MG63 (cell line): ENCODE measurements at regions not wholly inside any gene's neighbourhood (a gene's known extent, or its start where the extent isn't known, plus 50 kb on each side); places are given as distances from the start of the nearest gene placed in this dataset.
A peak's percentile ranks its signal among the peaks of the same experiment; 100 is the strongest.

ENCODE experiments used
- DNase-seq: peaks from one replicate; pipeline ENCODE4 v3.0.0-alpha.2; 2020
- H3K27me3 ChIP-seq: fragments of 250-450 bp; sonication (Bioruptor Pico); 2 replicates; pipeline ENCODE4 v1.5.1; 2020; ENCODE audit warnings: mild to moderate bottlenecking, moderate library complexity
- H3K36me3 ChIP-seq: fragments of 250-450 bp; sonication (Bioruptor Pico); 2 replicates; pipeline ENCODE4 v1.5.1; 2020; ENCODE audit warnings: mild to moderate bottlenecking, moderate library complexity
- H3K4me3 ChIP-seq: fragments of 250-450 bp; sonication (Bioruptor Pico); 2 replicates; pipeline ENCODE4 v1.5.1; 2020; ENCODE audit warnings: mild to moderate bottlenecking, moderate library complexity
- H3K9me3 ChIP-seq: fragments of 250-450 bp; sonication (Bioruptor Pico); 2 replicates; pipeline ENCODE4 v1.5.1; 2020; ENCODE audit warnings: mild to moderate bottlenecking, moderate library complexity

DNA sequence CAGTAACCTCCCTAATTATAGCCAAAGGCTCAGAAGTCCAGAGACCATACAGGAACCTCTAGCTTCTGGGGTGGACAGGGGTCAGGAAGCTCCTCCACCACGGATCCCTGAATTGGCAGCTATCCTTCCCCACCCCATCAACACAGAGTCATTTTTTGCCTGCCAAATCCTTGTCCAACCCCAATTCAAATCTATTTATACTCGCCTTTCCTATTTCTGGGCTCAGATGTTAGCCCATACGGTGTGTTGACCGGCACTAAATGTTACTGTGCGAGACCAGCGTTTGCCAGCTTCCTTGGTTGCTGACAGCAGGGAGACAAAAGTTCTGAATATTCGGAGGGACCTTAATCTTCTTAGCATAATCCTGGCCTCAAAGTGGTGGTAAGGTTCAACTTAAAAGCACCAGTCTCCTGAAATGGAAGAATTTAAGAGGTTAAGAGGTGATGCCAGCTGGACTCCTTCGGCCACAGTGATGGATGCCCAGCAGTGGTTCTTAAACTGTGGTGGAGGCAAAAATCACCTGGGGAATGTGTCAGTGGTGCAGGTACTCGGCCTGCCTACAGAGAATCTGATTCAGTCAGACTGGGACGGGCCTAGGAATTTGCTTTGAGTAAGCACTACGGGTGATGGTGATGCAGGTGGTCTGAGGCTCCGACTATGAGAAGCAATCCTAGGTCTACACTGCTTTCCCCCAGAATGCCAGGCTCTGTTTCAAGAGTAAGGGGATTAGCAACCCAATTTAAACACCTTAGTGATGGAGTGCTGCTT, 204.8 kb upstream of the MEF2C start:
- DNase-seq = peak; percentile 6
- Histone ChIP-seq H3K4me3 (no peak overlapping the region), H3K9me3 (no peaks in the 10 kb centered on the region), H3K27me3 (no peaks in the 10 kb centered on the region), H3K36me3 (no peaks in the 10 kb centered on the region)

DNA sequence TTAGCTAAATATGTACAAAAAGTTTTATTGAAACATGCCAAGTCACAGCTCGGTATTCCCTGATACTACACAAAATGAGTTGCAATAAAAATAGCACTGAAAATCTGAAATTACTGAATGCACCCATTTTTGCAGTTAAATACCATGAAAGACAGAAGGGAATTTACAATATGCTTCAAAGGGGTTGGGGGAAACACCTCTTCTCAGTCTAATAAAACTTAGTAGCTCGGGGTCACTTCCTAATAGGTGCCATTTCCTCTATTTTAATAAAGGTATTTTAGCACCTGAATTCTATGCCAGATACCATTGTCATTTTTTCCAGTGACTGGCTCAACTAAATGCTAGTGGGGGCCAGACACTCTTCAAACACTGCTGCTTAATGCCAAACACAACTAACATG, 204.1 kb upstream of the MEF2C start:
- Histone ChIP-seq H3K9me3 (no peaks in the 10 kb centered on the region), H3K4me3 (no peak overlapping the region), H3K36me3 (no peaks in the 10 kb centered on the region), H3K27me3 (no peaks in the 10 kb centered on the region)
- DNase-seq = no peak

DNA sequence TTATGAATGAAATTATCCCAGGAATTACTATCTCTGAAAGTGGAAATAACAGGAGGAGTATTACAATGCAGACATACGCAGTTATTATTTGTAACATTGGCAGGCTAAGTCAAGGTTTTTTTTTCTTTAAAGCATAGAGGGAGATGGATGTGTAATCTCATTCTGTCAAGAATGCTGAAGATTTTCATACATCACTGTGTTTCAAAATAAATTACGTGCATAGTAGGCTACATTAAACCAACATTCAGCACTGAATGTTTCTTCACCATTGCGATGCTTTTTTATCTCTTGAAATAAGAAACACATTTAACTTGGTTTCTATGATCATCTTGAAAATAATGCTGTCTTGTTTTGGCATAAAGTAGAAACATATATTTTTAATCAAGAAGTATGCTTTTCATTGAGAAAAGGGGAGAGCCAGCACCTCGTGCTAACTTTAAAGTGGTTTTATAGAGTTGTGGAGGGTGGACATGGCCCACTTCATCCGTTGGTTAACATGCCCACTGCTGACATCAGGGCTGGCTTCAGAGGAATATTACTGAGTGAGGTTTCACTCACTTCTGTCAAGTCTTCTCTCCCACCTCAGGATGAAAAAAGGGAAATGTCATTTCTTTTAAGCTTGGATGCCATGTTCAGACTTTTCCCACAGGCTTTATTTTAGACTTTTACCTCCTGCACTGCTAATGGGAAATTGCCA, 203.6 kb upstream of the MEF2C start:
- Histone ChIP-seq H3K9me3 (no peaks in the 10 kb centered on the region), H3K36me3 (no peaks in the 10 kb centered on the region), H3K27me3 (no peaks in the 10 kb centered on the region), H3K4me3 (no peak overlapping the region)
- DNase-seq = no peak

DNA sequence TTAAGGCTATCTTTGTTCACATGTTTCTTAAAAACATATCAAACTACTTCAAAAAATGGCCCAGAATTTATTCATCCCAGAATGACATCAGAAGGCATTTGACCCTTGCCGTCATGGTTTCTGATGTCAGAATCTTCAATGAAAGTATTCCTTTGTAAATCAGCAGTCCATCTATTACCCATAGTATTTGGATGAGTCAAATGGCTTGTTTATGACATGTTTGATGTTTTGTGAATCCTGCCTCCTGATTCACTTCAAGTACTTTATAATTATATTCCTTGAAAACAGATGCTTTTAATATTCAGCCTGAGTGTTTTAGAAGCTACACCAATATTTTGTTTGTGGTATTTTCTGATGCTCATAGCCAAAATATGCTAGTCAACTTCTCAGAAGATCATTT, 200.8 kb upstream of the MEF2C start:
- Histone ChIP-seq H3K36me3 (no peaks in the 10 kb centered on the region), H3K9me3 (no peaks in the 10 kb centered on the region), H3K27me3 (no peaks in the 10 kb centered on the region), H3K4me3 (no peak overlapping the region)
- DNase-seq = no peak

DNA sequence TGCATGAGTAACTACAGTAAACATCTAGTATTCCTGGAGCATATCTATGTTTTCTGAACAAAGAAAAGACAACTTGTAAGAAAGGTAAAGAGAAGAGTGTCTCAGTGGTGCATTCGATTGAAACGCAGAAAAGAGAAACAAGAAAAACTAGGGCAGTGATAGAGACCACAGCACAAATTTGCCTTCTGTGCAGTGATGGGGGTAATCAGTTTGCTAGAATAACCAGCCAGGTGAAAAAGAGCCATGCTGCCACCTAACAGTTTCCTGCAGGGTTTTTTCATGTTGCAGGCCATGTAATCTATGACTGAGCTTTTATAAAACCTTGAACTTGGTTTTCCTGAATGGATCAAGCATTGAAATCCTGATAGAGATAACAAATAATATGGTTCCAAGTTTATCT, 198.4 kb upstream of the MEF2C start:
- H3K27me3 ChIP-seq = no peaks in the 10 kb centered on the region
- no peak for DNase-seq
- H3K4me3 ChIP-seq = no peak overlapping the region
- H3K9me3 ChIP-seq = no peaks in the 10 kb centered on the region
- no peaks in the 10 kb centered on the region for H3K36me3 ChIP-seq

DNA sequence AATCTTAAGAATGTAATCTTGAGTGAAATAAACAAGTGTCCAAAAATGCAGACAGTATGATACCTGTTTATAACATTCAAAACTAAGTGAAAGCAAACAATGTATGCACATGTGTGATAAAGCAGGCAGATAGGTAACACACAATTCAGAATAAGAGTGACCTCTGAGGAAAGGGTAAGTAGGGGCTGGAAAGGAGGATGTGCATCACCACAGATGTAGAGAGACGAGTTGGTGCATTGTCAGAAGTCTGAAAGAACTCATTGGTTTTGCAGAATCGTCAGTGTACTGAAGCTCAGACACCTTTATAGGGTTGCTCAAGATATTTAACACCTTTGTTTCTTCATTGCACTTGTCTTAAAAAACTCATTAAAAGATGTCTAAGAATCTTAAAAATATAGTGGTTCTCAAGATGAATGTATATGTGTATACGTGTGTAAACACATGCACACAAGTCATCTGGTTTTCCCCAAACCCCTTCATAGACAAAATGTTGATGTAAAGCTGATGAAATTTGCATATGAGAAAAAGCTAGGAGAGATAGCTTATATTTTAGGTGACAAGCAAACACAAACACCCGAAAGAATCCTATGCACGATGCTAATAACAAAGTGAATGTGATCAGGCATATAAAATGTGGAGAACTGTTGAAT, 197.6 kb upstream of the MEF2C start:
- DNase-seq = no peak
- H3K4me3 ChIP-seq = no peak overlapping the region
- no peaks in the 10 kb centered on the region for H3K36me3 ChIP-seq
- no peaks in the 10 kb centered on the region for H3K9me3 ChIP-seq
- no peaks in the 10 kb centered on the region for H3K27me3 ChIP-seq

DNA sequence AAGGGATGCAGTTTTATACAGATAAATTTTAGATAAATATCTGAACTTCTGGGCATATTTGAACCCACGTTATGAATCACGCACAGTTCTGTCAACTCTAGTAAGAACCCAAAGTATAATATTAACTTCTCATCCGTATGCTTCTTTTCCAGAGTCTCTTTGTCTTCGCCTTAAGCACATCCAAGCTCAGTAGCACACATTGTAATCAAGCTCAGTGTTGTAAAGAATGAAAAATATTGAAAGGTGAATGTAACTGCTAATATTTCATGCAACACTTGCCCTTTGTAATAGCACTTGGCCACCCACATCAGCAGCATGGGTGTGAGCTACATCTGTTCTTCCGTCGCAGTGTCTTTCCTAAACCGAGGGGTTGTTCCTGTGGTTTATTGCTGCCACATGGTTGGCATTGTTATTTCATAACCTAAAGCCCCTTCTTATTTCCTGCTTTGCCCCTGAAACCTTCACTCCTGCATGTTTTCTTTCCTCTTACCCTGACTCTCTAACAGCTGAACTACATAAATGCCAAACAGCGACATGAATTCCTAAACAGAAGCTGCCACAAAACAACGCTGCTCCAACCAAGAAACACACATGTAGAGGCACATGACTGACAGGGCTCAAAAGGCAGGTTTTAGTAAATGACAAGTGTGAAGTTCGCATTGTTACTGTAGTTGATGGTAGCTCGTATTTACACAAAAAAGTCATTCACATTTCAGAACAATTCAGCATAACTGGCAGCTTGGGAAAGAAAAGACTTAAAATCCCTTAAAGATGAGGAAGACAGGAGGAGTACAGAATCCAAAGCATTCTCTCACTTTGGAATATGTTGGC, 190.1 kb upstream of the MEF2C start:
- H3K4me3 ChIP-seq = no peak overlapping the region
- H3K27me3 ChIP-seq = no peaks in the 10 kb centered on the region
- no peaks in the 10 kb centered on the region for H3K9me3 ChIP-seq
- H3K36me3 ChIP-seq = no peaks in the 10 kb centered on the region
- DNase-seq = no peak

DNA sequence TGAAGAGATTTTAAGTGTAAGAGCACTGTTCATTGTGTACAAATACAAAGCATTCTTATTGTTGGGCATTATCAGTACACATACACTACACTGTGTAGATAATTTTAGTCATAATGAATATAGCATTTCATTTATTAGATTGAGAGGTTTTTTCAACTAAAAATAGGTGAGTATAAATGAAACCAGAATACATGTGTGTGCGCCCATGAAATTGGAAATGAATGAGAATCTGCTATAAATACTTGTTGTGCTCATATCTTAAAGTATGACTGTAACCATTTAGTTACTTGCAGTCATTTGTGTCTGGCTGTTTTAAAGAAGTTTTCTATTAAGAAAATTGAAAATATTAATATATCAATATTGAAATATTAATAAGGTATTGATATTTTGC, 189.0 kb upstream of the MEF2C start:
- Histone ChIP-seq H3K36me3 (no peaks in the 10 kb centered on the region), H3K27me3 (no peaks in the 10 kb centered on the region), H3K9me3 (no peaks in the 10 kb centered on the region), H3K4me3 (no peak overlapping the region)
- no peak for DNase-seq

DNA sequence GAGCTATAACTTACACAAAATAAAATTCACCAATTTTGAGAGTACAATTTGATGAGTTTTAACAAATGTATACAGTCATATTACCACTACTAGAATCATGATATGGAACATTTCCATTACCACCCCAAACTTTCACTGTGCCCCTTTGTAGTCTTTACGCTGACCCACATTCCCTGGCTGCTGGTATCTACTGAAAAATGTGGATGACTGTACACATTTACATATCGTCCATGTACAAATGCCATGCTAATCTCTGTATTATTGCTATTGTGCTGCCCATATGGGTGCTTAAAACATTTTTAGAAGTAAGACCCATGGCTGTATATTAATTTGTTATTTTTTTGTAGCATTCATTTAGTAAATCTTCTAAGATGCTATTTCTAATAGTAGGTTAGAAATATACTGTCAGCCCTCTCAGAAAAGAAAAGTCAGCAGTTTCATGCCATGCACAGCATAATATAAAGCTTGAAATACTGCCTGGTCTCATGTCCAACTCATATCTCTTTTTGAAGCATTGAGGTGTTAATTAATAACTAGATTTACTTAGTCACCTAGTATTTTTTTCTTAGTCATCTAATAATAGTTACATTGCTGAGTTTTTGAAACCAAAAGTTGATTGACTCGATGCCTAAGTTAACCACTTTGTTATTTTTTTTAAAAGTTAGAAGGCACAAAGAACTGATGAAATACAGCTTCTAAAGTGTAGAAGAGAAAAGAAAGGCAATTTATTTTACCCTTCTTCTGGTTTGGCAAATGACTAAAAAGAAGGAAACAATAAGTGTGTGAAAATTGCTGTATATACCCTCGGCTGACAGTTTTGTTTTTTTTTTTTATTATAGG, 188.3 kb upstream of the MEF2C start:
- Histone ChIP-seq H3K9me3 (no peaks in the 10 kb centered on the region), H3K4me3 (no peak overlapping the region), H3K36me3 (no peaks in the 10 kb centered on the region), H3K27me3 (no peaks in the 10 kb centered on the region)
- DNase-seq = no peak

DNA sequence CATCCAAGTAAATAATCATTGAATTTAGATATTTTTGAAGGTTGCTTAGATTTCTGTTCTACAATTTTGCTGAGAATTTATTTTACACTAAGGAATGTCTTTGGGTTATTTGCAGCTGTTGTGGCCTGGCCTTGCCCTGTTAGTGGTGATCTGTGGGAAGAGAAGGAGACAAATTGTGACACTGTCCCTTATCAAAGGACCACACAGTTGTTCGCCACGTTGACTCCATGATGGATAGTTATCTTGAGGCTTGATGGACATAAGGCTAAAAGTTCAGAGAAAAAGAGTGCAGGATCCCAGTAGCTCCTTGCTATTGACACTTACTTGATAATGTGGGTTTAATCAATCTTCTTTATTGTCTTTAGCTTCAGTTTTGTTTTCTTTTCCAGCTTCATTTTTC, 186.6 kb upstream of the MEF2C start:
- DNase-seq = no peak
- Histone ChIP-seq H3K36me3 (no peaks in the 10 kb centered on the region), H3K9me3 (no peaks in the 10 kb centered on the region), H3K27me3 (no peaks in the 10 kb centered on the region), H3K4me3 (no peak overlapping the region)

DNA sequence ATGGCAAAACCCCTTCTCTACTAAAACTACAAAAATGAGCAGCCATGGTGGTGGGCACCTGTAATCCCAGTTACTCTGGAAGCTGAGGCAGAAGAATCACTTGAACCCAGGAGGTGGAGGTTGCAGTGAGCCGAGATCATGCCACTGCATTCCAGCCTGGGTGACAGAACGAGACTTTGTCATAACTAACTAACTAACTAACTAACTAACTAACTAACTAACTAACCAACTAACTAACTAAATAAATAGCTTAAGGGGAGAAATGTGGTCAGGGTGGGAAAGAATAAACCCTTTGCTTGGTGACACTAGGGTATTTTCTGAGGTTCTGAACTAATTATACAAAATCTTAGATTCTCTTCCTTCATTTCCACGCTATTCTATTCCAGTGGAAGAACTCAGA, 184.4 kb upstream of the MEF2C start:
- Histone ChIP-seq H3K4me3 (no peak overlapping the region), H3K27me3 (no peaks in the 10 kb centered on the region), H3K9me3 (no peaks in the 10 kb centered on the region), H3K36me3 (no peaks in the 10 kb centered on the region)
- no peak for DNase-seq

DNA sequence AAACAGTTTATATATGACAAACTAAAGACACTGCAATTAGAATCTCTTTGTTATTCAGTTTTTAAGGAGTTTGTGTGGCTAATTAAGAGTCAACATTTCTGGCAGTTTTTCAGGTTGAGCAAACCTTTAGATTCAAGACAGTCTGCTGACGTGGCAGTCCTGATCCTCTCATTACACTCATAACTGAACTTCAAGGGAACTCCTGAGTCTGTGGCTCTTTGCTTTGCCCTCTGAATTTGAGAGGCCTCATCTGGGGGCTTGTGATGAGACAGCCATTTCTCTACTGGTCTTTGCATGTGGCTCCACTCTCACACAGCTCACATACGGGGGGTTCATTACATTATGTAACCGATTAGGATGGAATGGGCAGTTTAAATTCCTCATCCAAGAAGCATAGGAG, 182.9 kb upstream of the MEF2C start:
- H3K4me3 ChIP-seq = no peak overlapping the region
- DNase-seq = no peak
- no peaks in the 10 kb centered on the region for H3K27me3 ChIP-seq
- H3K36me3 ChIP-seq = no peaks in the 10 kb centered on the region
- H3K9me3 ChIP-seq = no peaks in the 10 kb centered on the region

DNA sequence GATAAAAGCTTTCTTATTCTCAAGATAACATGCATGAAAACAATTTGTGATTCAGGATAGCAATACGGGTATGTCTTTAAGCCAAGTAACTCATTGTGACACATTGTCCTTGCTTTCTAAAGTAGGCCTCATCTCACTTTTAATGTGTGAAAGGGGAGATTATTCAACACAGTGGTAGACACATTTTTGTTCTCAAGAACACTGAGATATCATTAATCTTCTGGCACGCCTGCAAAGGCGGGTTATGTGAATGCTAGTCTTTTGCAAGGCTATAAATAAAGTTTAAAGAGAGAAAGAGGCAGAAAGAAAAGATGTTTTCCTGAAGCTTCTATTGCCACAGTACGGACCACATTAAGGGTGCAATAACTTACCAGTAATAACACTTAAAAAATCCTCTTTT, 181.8 kb upstream of the MEF2C start:
- no peak overlapping the region for H3K4me3 ChIP-seq
- H3K9me3 ChIP-seq = no peaks in the 10 kb centered on the region
- H3K27me3 ChIP-seq = no peaks in the 10 kb centered on the region
- no peaks in the 10 kb centered on the region for H3K36me3 ChIP-seq
- no peak for DNase-seq

DNA sequence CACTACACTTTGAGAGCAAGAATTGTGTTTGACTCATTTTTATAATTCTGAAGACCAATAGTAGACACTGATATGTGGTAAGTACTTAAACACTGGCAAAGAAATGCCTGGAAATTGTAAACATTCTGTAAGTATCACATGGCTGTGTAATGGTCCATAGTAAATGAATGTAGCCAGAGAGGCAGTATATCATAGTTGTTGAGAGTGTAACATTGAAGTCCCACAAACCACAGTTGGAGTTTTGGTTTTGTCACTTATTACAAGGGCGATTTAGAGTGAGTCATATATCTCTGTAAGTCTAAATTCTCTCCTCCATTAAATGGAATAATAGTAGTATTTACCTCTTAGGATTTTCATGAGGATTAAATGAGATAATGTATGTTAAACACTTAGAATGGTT, 181.1 kb upstream of the MEF2C start:
- H3K4me3 ChIP-seq = no peak overlapping the region
- DNase-seq = no peak
- H3K9me3 ChIP-seq = no peaks in the 10 kb centered on the region

DNA sequence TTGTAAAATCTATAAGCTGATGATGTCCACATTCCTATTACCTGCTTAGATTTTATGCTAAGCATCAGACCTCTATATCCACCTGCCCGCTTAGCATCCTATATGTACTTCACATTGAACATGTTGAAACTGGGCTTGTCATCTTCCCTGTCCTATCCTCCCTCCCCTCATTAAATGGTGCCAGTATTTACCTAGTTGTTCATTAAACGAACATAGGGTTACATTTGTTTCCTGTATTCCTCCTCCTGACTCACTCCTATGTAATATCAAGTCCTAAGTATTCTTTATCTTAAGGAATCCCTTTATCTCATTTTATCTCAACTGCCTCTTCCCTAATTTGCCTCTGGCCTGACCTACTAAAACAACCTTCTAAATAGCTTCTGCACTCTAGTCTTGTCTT, 177.8 kb upstream of the MEF2C start:
- DNase-seq = no peak
- Histone ChIP-seq H3K27me3 (no peaks in the 10 kb centered on the region), H3K9me3 (no peaks in the 10 kb centered on the region), H3K36me3 (no peaks in the 10 kb centered on the region), H3K4me3 (no peak overlapping the region)

More for the DNA sequence above, 181.1 kb upstream of the MEF2C start:
- H3K27me3 ChIP-seq = no peaks in the 10 kb centered on the region
- H3K36me3 ChIP-seq = no peaks in the 10 kb centered on the region

DNA sequence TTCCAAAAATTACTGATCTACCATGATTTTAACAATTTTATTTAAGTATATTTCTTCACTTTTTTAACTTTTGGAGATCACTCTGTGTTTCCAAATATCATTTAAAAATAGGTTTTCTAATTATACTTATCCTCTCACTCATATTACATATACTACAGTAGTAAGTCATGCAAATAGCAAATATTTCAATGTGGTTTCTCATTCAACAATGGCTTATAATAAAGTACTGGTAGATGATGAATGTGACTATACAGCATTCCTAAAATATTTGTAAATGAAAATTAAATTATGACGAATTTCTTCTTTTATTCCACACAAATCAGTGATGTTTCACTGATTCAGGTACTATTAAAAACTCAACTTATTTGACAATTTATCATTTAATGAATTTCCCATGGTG, 176.3 kb upstream of the MEF2C start:
- DNase-seq = no peak
- no peaks in the 10 kb centered on the region; the same call in 1 of the 2 replicates for H3K27me3 ChIP-seq
- H3K9me3 ChIP-seq = no peaks in the 10 kb centered on the region
- no peak overlapping the region for H3K4me3 ChIP-seq
- H3K36me3 ChIP-seq = no peaks in the 10 kb centered on the region
